ENCODE measurements at regions not wholly inside any gene's neighbourhood (a gene's known extent, or its start where the extent isn't known, plus 50 kb on each side); places are given as distances from the start of the nearest gene placed in this dataset.

- TF ChIP-seq, protein P1, sequence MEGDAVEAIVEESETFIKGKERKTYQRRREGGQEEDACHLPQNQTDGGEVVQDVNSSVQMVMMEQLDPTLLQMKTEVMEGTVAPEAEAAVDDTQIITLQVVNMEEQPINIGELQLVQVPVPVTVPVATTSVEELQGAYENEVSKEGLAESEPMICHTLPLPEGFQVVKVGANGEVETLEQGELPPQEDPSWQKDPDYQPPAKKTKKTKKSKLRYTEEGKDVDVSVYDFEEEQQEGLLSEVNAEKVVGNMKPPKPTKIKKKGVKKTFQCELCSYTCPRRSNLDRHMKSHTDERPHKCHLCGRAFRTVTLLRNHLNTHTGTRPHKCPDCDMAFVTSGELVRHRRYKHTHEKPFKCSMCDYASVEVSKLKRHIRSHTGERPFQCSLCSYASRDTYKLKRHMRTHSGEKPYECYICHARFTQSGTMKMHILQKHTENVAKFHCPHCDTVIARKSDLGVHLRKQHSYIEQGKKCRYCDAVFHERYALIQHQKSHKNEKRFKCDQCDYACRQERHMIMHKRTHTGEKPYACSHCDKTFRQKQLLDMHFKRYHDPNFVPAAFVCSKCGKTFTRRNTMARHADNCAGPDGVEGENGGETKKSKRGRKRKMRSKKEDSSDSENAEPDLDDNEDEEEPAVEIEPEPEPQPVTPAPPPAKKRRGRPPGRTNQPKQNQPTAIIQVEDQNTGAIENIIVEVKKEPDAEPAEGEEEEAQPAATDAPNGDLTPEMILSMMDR (IDR thresholded peaks at IDR 0.05): no peak
- TF ChIP-seq POLR2A (IDR thresholded peaks at IDR 0.05) (no peak), POLR2AphosphoS5 (IDR thresholded peaks at IDR 0.05) (no peak)
Measured at GRCh38 chr14:71398450-71398849, 491.2 kb downstream of the PCNX1 start.

Data from sigmoid colon (tissue), 4 donors.